ENCODE measurements at regions not wholly inside any gene's neighbourhood (a gene's known extent, or its start where the extent isn't known, plus 50 kb on each side); places are given as distances from the start of the nearest gene placed in this dataset.

- DNase-seq: no peak
Observed at GRCh38 chr16:27686926-27687325, 137.0 kb downstream of the KATNIP start.

- DNase-seq: no peak
Observed at GRCh38 chr16:27687605-27688004, 137.7 kb downstream of the KATNIP start.

GRCh38 chr16:27689711-27690110, 139.8 kb downstream of the KATNIP start:
- no peak for DNase-seq

GRCh38 chr16:27690608-27691007, 140.7 kb downstream of the KATNIP start:
- DNase-seq: no peak

- DNase-seq: no peak
Observed at GRCh38 chr16:27691721-27692120, 141.8 kb downstream of the KATNIP start.

GRCh38 chr16:27692576-27692975, 142.6 kb downstream of the KATNIP start:
- DNase-seq: no peak

GRCh38 chr16:27695161-27695560, 145.2 kb downstream of the KATNIP start:
- DNase-seq: no peak

GRCh38 chr16:27698266-27698665, 148.3 kb downstream of the KATNIP start:
- no peak for DNase-seq

- DNase-seq: no peak
Observed at GRCh38 chr16:27698746-27699145, 148.8 kb downstream of the KATNIP start.

- no peak for DNase-seq
Observed at GRCh38 chr16:27699540-27699939, 149.6 kb downstream of the KATNIP start.

- DNase-seq: no peak
Observed at GRCh38 chr16:27700304-27700995, 150.5 kb downstream of the KATNIP start.

- DNase-seq: no peak
Observed at GRCh38 chr16:27701381-27701780, 151.4 kb downstream of the KATNIP start.

GRCh38 chr16:27703121-27703520, 153.2 kb downstream of the KATNIP start:
- no peak for DNase-seq

- no peak for DNase-seq
Observed at GRCh38 chr16:27703545-27703944, 153.6 kb downstream of the KATNIP start.

GRCh38 chr16:27704252-27704651, 154.3 kb downstream of the KATNIP start:
- no peak for DNase-seq

GRCh38 chr16:27706156-27706865, 156.4 kb downstream of the KATNIP start:
- DNase-seq: no peak

- DNase-seq: no peak
Observed at GRCh38 chr16:27706866-27707685, 157.1 kb downstream of the KATNIP start.

GRCh38 chr16:27708651-27709050, 158.7 kb downstream of the KATNIP start:
- DNase-seq: no peak

GRCh38 chr16:27712251-27712711, 162.3 kb downstream of the KATNIP start:
- DNase-seq: no peak

- no peak for DNase-seq
Observed at GRCh38 chr16:27717726-27718125, 167.8 kb downstream of the KATNIP start.

GRCh38 chr16:27718201-27719105, 168.5 kb downstream of the KATNIP start:
- no peak for DNase-seq

GRCh38 chr16:27719106-27719445, 169.1 kb downstream of the KATNIP start:
- DNase-seq: no peak
